Prostate gland (tissue), 2 donors: ENCODE measurements at regions not wholly inside any gene's neighbourhood (a gene's known extent, or its start where the extent isn't known, plus 50 kb on each side); places are given as distances from the start of the nearest gene placed in this dataset.

Source experiments
- DNase-seq: peaks from one replicate; pipeline ENCODE4 v3.0.0-alpha.2; 2019; ENCODE audit warnings: low spot score
- H3K27ac ChIP-seq, 2 donors: fragments of 200-600 bp; sonication (generic); 2 replicates each; pipeline ENCODE4 v1.5.1; 2017 to 2019
- H3K27me3 ChIP-seq: fragments of 200-600 bp; sonication (generic); replicated peaks from 2 replicates; pipeline ENCODE4 v1.5.1; 2019; ENCODE audit not compliant: insufficient read depth
- H3K36me3 ChIP-seq, 2 donors: fragments of 200-600 bp; sonication (generic); 1 replicate in 1 of 2; 2 replicates in 1 of 2; pipeline versions ENCODE4 v1.5.1 to v1.8.1; 2017 to 2019
- H3K4me1 ChIP-seq: fragments of 200-600 bp; sonication (generic); replicated peaks from 2 replicates; pipeline ENCODE4 v1.5.1; 2019
- H3K4me3 ChIP-seq, 2 donors: fragments of 200-600 bp; sonication (generic); 2 replicates each; pipeline ENCODE4 v1.5.1; 2017 to 2019
- H3K9me3 ChIP-seq: fragments of 200-600 bp; sonication (generic); 2 replicates; pipeline ENCODE4 v1.5.1; 2017
- CTCF ChIP-seq, 4 experiments: fragments of 200-600 bp in 2 of 4; fragments of 450-650 bp in 2 of 4; sonication (generic) in 2 of 4; IDR thresholded peaks; 1 replicate in 3 of 4; 2 replicates in 1 of 4; pipeline ENCODE4 v1.5.1; 2016 to 2019; ENCODE audit warnings: antibody characterized with exemption in 4 of 4, mild to moderate bottlenecking in 2 of 4, moderate library complexity in 2 of 4
- POLR2A ChIP-seq: fragments of 450-650 bp; IDR thresholded peaks from one replicate; pipeline ENCODE4 v1.6.1; 2016; ENCODE audit warnings: antibody characterized with exemption, mild to moderate bottlenecking
- POLR2AphosphoS5 ChIP-seq: sonication (generic); formaldehyde crosslinking; IDR thresholded peaks from one replicate; pipeline ENCODE4 v1.6.1; 2017; ENCODE audit warnings: antibody characterized with exemption
- WGBS: methylation state at CpG from one replicate; pipeline ENCODE4 v1.1.5; 2018; 5-methylcytosine and 5-hydroxymethylcytosine counted together
- intact Hi-C: fragments of 100-400 bp; cut with DNase I; formaldehyde crosslinking; loops from one replicate; pipeline ENCODE4 v1.14.2; 2022

DNA sequence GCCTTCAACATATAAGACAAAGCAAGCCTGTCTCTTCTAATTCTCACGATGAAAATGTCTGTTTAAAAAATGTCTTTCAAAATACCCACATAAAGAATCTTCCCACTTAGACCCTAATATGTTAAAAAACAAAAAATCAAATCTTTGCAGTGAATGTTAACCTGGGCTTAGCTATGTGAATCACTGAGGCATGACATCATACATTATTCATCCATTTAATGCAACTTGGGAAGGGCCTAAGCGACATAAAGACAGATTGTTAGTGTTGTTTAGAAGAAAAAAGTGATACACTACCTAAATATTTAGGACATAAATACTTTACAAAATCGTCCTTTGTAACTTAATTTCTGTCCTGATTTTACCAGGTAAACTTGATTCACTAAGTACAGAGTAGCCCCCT, 648.5 kb upstream of the NRP1 start:
- Histone ChIP-seq H3K27ac (no peak overlapping the region), H3K4me1 (no peaks in the 10 kb centered on the region), H3K9me3 (no peaks in the 10 kb centered on the region), H3K4me3 (no peak overlapping the region), H3K36me3 (no peaks in the 10 kb centered on the region), H3K27me3 (no peaks in the 10 kb centered on the region)
- WGBS: 81% methylated on average over 3 of the region's 3 CpGs
- DNase-seq: no peak
- TF ChIP-seq CTCF (IDR thresholded peaks at IDR 0.05) (no peak), POLR2A (no peak), POLR2AphosphoS5 (no peak)
- intact Hi-C loops: no loop called here

- Histone ChIP-seq H3K27me3 (no peaks in the 10 kb centered on the region), H3K27ac (no peak overlapping the region), H3K9me3 (no peaks in the 10 kb centered on the region), H3K4me1 (no peaks in the 10 kb centered on the region), H3K4me3 (no peak overlapping the region), H3K36me3 (no peaks in the 10 kb centered on the region)
- WGBS: 98% methylated on average over 5 of the region's 5 CpGs
- DNase-seq: no peak
- intact Hi-C loops: no loop called here
- TF ChIP-seq CTCF (IDR thresholded peaks at IDR 0.05) (no peak), POLR2AphosphoS5 (no peak), POLR2A (no peak)
These were observed 646.8 kb upstream of the NRP1 start for GRCh38 chr10:33981301-33981700.

DNA sequence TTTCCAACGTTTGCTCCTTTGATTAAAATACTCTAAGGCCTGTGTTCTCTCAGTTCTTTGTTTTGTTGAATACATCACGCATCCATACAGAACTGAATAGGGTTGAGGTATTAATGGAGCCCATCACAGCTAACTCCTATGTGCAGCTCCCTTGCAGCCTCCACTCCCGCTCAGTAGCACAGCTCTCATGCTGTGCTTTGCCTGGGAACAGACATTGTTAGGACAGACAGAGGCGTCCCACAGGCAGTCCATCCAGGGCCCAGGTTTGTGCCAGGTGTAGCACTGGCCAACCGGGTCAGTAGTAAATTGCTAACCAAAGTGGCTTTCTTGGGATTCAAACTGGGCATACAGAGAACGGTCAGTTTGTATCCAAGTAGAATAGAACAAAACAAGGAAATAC, 644.7 kb upstream of the NRP1 start:
- no peak for TF ChIP-seq CTCF (IDR thresholded peaks at IDR 0.05)
- no peak for TF ChIP-seq POLR2AphosphoS5
- no peak for TF ChIP-seq POLR2A
- WGBS: 92% methylated on average over 6 of the region's 6 CpGs
- intact Hi-C loops: no loop called here
- no peaks in the 10 kb centered on the region for H3K27me3 ChIP-seq
- no peak overlapping the region for H3K27ac ChIP-seq
- H3K9me3 ChIP-seq: no peaks in the 10 kb centered on the region
- H3K4me1 ChIP-seq: no peaks in the 10 kb centered on the region
- no peaks in the 10 kb centered on the region for H3K36me3 ChIP-seq
- no peak overlapping the region for H3K4me3 ChIP-seq
- no peak for DNase-seq

DNA sequence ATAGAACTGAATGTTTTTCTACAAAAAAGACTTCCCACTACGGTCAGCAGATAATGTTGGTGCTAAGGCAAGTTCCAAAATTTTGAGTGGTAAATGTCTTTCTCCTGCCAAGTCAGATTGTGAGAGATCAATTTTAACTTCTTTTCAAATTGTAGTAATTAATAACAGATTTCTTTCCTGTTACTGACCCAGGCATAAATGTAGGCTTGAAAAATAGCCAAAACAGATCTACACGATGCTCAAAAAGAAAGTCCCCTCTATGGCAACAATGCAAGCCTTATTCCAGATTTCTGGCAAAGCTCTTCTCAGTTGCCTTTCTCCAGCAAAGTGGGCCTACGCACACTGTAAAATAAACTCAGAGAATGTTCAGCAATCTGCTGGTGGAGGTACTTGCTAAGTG, 641.0 kb upstream of the NRP1 start:
- WGBS: 62% methylated on average over 3 of the region's 3 CpGs
- DNase-seq: no peak
- Histone ChIP-seq H3K27ac (no peak overlapping the region), H3K9me3 (no peaks in the 10 kb centered on the region), H3K4me1 (no peaks in the 10 kb centered on the region), H3K27me3 (no peaks in the 10 kb centered on the region), H3K36me3 (no peaks in the 10 kb centered on the region), H3K4me3 (no peak overlapping the region)
- intact Hi-C loops: no loop called here
- TF ChIP-seq POLR2AphosphoS5 (no peak), CTCF (IDR thresholded peaks at IDR 0.05) (no peak), POLR2A (no peak)

- H3K36me3 ChIP-seq: no peaks in the 10 kb centered on the region
- no peak for DNase-seq
- H3K9me3 ChIP-seq: no peaks in the 10 kb centered on the region
- TF ChIP-seq CTCF (IDR thresholded peaks at IDR 0.05): no peak
- no peak for TF ChIP-seq POLR2A
- no peak for TF ChIP-seq POLR2AphosphoS5
- no peak overlapping the region for H3K4me3 ChIP-seq
- H3K27ac ChIP-seq: no peak overlapping the region
- 48% methylated on average over 4 of the region's 4 CpGs for WGBS
- no peaks in the 10 kb centered on the region for H3K27me3 ChIP-seq
- no peaks in the 10 kb centered on the region for H3K4me1 ChIP-seq
- intact Hi-C loops: no loop called here
These were observed 640.6 kb upstream of the NRP1 start for GRCh38 chr10:33974976-33975478.
